ENCODE measurements at regions not wholly inside any gene's neighbourhood (a gene's known extent, or its start where the extent isn't known, plus 50 kb on each side); places are given as distances from the start of the nearest gene placed in this dataset.

DNA sequence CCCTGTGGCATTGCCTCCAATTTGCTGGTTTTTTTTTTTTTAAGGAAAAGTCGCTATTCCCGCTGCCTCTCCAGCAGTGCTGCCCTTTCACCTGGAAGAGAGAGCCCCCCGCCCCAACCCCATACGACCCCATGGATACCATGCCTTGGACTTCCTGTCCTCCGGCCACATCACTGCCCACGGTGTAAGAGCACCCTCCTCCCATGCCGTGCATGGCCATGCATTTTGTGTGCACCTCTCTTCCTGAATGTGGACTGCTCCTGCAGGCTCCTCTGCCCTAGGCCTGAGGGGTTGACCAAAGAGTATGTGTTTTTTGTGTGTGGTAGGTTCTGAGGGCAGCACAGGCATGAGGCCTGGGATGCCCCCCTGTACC is 65.6 kb upstream of the SPON1 start:
- no peak for TF ChIP-seq POLR2A (IDR thresholded peaks at IDR 0.05; ENCODE audit: low read length)
- no peak for TF ChIP-seq GATA1 (IDR thresholded peaks at IDR 0.05; ENCODE audit: low read depth, low read length)

All from erythroblast (primary cell).